ENCODE measurements at regions not wholly inside any gene's neighbourhood (a gene's known extent, or its start where the extent isn't known, plus 50 kb on each side); places are given as distances from the start of the nearest gene placed in this dataset.

DNA sequence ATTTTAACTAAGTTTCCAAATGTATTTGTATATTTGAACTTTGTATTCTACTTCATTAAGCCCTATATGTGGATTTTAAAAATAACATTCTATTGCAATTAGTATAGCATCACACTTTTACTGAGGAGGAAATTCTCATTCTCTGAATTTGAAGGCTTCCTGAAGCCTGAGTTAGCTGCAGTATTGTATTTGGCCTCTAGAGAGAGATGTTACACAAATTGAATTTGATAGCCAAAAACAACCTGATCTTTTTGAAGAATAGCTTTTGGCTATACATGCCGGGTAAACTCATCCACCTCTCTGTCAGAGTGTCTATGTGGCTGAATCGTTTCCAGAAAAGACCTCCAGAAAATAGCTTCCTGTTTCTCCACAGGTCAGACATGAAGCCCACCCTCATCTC is 316.5 kb upstream of the OR4E1 start:
- TF ChIP-seq, protein P1, sequence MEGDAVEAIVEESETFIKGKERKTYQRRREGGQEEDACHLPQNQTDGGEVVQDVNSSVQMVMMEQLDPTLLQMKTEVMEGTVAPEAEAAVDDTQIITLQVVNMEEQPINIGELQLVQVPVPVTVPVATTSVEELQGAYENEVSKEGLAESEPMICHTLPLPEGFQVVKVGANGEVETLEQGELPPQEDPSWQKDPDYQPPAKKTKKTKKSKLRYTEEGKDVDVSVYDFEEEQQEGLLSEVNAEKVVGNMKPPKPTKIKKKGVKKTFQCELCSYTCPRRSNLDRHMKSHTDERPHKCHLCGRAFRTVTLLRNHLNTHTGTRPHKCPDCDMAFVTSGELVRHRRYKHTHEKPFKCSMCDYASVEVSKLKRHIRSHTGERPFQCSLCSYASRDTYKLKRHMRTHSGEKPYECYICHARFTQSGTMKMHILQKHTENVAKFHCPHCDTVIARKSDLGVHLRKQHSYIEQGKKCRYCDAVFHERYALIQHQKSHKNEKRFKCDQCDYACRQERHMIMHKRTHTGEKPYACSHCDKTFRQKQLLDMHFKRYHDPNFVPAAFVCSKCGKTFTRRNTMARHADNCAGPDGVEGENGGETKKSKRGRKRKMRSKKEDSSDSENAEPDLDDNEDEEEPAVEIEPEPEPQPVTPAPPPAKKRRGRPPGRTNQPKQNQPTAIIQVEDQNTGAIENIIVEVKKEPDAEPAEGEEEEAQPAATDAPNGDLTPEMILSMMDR (IDR thresholded peaks at IDR 0.05) = peak in 3 of 6 experiments; percentile 19 to 43 (median 35)
- TF ChIP-seq POLR2AphosphoS5 (IDR thresholded peaks at IDR 0.05) = no peak

Measured in upper lobe of left lung (tissue), 4 donors.